HUES6 (cell line): ENCODE measurements at regions not wholly inside any gene's neighbourhood (a gene's known extent, or its start where the extent isn't known, plus 50 kb on each side); places are given as distances from the start of the nearest gene placed in this dataset.
"Not testable (repeated sequence)": the region's sequence is repeated elsewhere in the genome, so short reads cannot be mapped to it uniquely, and the experiment has no call there.

Experiments used
- H3K27ac ChIP-seq: 2 replicates; pipeline ENCODE4 v1.7.0; 2013; ENCODE audit warnings: low read depth, mild to moderate bottlenecking, low read length, inconsistent platforms
- H3K27me3 ChIP-seq: 2 replicates; pipeline ENCODE4 v1.6.1; 2013; ENCODE audit warnings: low read length; ENCODE audit not compliant: control insufficient read depth, insufficient read depth
- H3K36me3 ChIP-seq: 2 replicates; pipeline ENCODE4 v1.6.1; 2013; ENCODE audit warnings: low read length; ENCODE audit not compliant: control insufficient read depth, insufficient read depth
- H3K4me1 ChIP-seq: 2 replicates; pipeline ENCODE4 v1.6.1; 2013; ENCODE audit warnings: low read length; ENCODE audit not compliant: control insufficient read depth, insufficient read depth
- H3K4me3 ChIP-seq: 2 replicates; pipeline ENCODE4 v1.5.1; 2013; ENCODE audit warnings: low read depth, low read length
- H3K9ac ChIP-seq: one replicate; pipeline ENCODE4 v1.6.1; 2013; ENCODE audit warnings: mild to moderate bottlenecking, low read length
- H3K9me3 ChIP-seq: 2 replicates; pipeline ENCODE4 v1.6.1; 2013; ENCODE audit warnings: low read depth, low read length; ENCODE audit not compliant: control insufficient read depth, insufficient read depth

GRCh38 chr21:28179136-28179535 lies 813.5 kb downstream of the LTN1 start:
- H3K9me3 ChIP-seq: peaks cover 16% of the 10 kb centered on the region
- H3K9ac ChIP-seq: no peak overlapping the region

GRCh38 chr21:28177124-28177523 lies 815.6 kb downstream of the LTN1 start:
- Histone ChIP-seq H3K27me3 (no peaks in the 10 kb centered on the region), H3K27ac (no peak overlapping the region), H3K9me3 (peaks cover 8% of the 10 kb centered on the region), H3K36me3 (no peaks in the 10 kb centered on the region), H3K4me1 (no peaks in the 10 kb centered on the region), H3K9ac (no peak overlapping the region), H3K4me3 (no peak overlapping the region)

More at GRCh38 chr21:28179136-28179535, 813.5 kb downstream of the LTN1 start:
- H3K4me3 ChIP-seq: no peak overlapping the region
- H3K27ac ChIP-seq: no peak overlapping the region
- no peaks in the 10 kb centered on the region for H3K27me3 ChIP-seq
- no peaks in the 10 kb centered on the region for H3K4me1 ChIP-seq
- H3K36me3 ChIP-seq: no peaks in the 10 kb centered on the region

DNA sequence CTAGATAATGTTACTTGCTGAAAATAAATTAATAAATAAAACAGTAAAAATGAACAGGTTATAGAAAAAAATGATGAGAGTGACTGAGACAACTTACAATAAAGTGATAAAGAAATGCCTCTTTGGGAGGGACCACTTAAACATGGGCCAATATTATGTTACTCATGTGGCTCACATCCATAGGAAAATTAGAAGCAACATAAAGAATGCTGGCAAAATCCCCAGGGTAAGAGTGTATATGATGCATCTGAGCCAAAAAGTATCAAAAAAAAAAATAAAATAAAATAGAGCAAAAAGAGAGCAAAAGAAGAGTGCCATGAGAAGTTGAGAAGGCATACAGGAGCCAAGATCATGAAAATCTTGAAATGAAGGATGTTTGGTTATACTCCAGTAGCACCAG lies 818.0 kb downstream of the LTN1 start:
- Histone ChIP-seq H3K9ac (no peak overlapping the region), H3K4me3 (no peak overlapping the region), H3K27me3 (no peaks in the 10 kb centered on the region), H3K4me1 (no peaks in the 10 kb centered on the region), H3K9me3 (no peaks in the 10 kb centered on the region), H3K27ac (no peak overlapping the region), H3K36me3 (no peaks in the 10 kb centered on the region)

- H3K4me3 ChIP-seq: no peak overlapping the region
- H3K27me3 ChIP-seq: no peaks in the 10 kb centered on the region
- H3K36me3 ChIP-seq: no peaks in the 10 kb centered on the region
- no peaks in the 10 kb centered on the region for H3K4me1 ChIP-seq
- H3K27ac ChIP-seq: no peak overlapping the region
- H3K9ac ChIP-seq: no peak overlapping the region
- no peaks in the 10 kb centered on the region for H3K9me3 ChIP-seq
Observed at GRCh38 chr21:28174006-28174405, 818.7 kb downstream of the LTN1 start.

DNA sequence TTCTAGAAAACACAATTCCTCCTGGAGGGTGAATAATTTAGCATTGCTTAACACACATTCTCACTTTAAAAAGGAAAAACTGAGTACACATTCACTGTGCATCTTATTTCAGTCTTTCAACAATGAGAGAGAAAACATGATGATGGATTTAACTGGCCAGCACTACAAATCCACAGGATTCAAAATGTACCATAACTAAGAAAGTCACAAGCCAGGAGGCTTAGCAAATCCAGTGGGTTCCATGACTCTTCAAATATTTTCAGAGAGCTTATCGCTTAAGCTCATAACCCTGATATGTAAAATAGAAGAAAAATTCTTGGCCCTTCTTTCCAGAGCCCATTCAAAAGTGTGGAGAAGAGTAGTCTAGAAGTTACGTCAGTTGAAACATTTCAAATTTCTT lies 820.3 kb downstream of the LTN1 start:
- H3K9ac ChIP-seq: no peak overlapping the region
- no peak overlapping the region for H3K4me3 ChIP-seq
- no peaks in the 10 kb centered on the region for H3K36me3 ChIP-seq
- H3K4me1 ChIP-seq: no peaks in the 10 kb centered on the region
- H3K9me3 ChIP-seq: no peaks in the 10 kb centered on the region
- H3K27ac ChIP-seq: no peak overlapping the region
- no peaks in the 10 kb centered on the region for H3K27me3 ChIP-seq

- Histone ChIP-seq H3K27ac (no peak overlapping the region), H3K36me3 (no peaks in the 10 kb centered on the region)
Observed at GRCh38 chr21:28167366-28167765, 825.3 kb downstream of the LTN1 start.

GRCh38 chr21:28164519-28164918 lies 828.2 kb downstream of the LTN1 start:
- H3K9ac ChIP-seq, H3K36me3 ChIP-seq, H3K9me3 ChIP-seq, H3K27me3 ChIP-seq, H3K27ac ChIP-seq, H3K4me1 ChIP-seq, H3K4me3 ChIP-seq: not testable (repeated sequence)

More at GRCh38 chr21:28167366-28167765, 825.3 kb downstream of the LTN1 start:
- H3K9ac ChIP-seq: no peak overlapping the region
- no peaks in the 10 kb centered on the region for H3K27me3 ChIP-seq
- H3K4me3 ChIP-seq: no peak overlapping the region
- H3K4me1 ChIP-seq: 0 out of 2 replicates have a peak, but pooled peaks cover 6% of the 10 kb centered on the region
- no peaks in the 10 kb centered on the region for H3K9me3 ChIP-seq

DNA sequence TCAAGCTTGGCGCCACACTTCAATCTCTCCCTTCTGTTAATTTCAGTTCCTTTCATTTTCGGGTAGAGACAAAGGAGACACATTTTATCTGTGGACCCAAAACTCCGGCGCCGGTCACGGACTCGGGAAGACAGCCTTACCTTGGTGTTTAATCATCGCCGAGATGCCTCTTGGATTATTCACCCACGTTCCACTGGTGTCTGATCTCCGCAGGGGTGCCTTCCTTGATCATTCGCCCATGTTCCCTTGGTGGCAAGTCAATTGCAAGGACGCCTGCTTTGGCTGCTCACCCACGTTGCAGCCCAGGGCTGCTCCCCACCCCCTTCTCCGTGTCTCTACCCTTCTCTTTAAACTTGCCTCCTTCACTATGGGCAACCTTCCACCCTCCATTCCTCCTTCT lies 830.6 kb downstream of the LTN1 start:
- H3K27me3 ChIP-seq, H3K9me3 ChIP-seq, H3K36me3 ChIP-seq, H3K27ac ChIP-seq, H3K4me1 ChIP-seq: not testable (repeated sequence)
- Histone ChIP-seq H3K9ac (peak overlapping the region; percentile 73), H3K4me3 (peak overlapping the region; percentile 31; the same call in 1 of the 2 replicates)

DNA sequence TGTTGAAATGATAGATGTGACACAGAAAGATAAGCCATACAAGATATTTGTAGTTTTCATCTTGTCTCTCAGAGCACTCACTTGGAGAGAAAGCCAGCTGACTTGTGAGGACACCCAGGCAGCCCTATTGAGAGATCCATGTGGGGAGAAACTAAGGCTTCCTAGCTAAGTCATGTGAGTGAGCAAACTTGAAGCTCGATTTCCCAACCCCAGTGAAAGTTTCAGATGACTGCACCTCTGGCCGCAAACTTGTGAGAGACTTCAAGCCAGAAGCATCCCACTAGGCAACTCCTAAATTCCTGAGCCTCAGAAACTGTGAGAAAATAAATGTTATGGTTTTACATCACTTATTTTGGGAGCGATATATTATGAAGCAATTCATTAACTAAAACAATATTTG lies 832.3 kb downstream of the LTN1 start:
- Histone ChIP-seq H3K27ac (peak overlapping the region; percentile 26; the same call in 1 of the 2 replicates), H3K4me1 (no peaks in the 10 kb centered on the region), H3K9me3 (no peaks in the 10 kb centered on the region), H3K4me3 (no peak overlapping the region), H3K27me3 (no peaks in the 10 kb centered on the region), H3K9ac (no peak overlapping the region), H3K36me3 (no peaks in the 10 kb centered on the region)

GRCh38 chr21:28159396-28159795 lies 833.3 kb downstream of the LTN1 start:
- no peak overlapping the region for H3K27ac ChIP-seq
- no peaks in the 10 kb centered on the region for H3K4me1 ChIP-seq
- H3K9me3 ChIP-seq: no peaks in the 10 kb centered on the region
- H3K36me3 ChIP-seq: no peaks in the 10 kb centered on the region
- H3K9ac ChIP-seq: no peak overlapping the region
- no peaks in the 10 kb centered on the region for H3K27me3 ChIP-seq
- no peak overlapping the region for H3K4me3 ChIP-seq

DNA sequence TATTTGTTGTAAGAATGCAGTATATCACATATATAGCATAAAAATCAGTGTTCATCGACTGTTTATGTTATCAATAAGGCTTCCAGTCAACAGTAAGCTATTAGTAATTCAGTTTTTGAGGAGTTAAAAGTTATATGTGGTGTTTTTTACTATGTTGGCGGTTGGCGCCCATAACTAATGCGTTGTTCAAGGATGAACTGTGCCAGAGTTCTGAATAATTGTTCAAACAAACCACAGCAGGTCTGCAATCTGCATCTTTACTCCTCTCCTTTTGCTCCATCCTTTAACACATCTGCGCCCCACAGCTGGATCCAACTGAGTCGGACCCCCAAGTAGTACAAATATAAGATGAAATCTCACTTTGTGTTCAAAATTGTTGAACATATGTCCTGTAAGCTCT lies 836.1 kb downstream of the LTN1 start:
- H3K27ac ChIP-seq: no peak overlapping the region
- H3K9ac ChIP-seq: no peak overlapping the region
- no peaks in the 10 kb centered on the region for H3K36me3 ChIP-seq
- H3K27me3 ChIP-seq: no peaks in the 10 kb centered on the region
- H3K9me3 ChIP-seq: no peaks in the 10 kb centered on the region
- no peaks in the 10 kb centered on the region for H3K4me1 ChIP-seq
- H3K4me3 ChIP-seq: no peak overlapping the region

- Histone ChIP-seq H3K27me3 (no peaks in the 10 kb centered on the region), H3K27ac (no peak overlapping the region), H3K9ac (no peak overlapping the region)
Observed at GRCh38 chr21:28154121-28154520, 838.6 kb downstream of the LTN1 start.

More at GRCh38 chr21:28154121-28154520, 838.6 kb downstream of the LTN1 start:
- Histone ChIP-seq H3K9me3 (no peaks in the 10 kb centered on the region), H3K36me3 (no peaks in the 10 kb centered on the region), H3K4me1 (no peaks in the 10 kb centered on the region), H3K4me3 (no peak overlapping the region)
